Loucy (cell line): ENCODE measurements at regions not wholly inside any gene's neighbourhood (a gene's known extent, or its start where the extent isn't known, plus 50 kb on each side); places are given as distances from the start of the nearest gene placed in this dataset.

ENCODE experiments used
- CTCF ChIP-seq: fragments of 200-600 bp; sonication (generic); conservative IDR thresholded peaks from 2 replicates; pipeline ENCODE4 v1.5.1; 2014; ENCODE audit warnings: mild to moderate bottlenecking, antibody characterized with exemption, low read length
- EZH2phosphoT487 ChIP-seq: fragments of 200-600 bp; IDR thresholded peaks from 2 replicates; pipeline ENCODE4 v1.6.1; 2018; ENCODE audit warnings: antibody characterized with exemption, mild to moderate bottlenecking, moderate library complexity, borderline replicate concordance

GRCh38 chr5:148748702-148749392 lies 77.6 kb upstream of the ADRB2 start:
- TF ChIP-seq CTCF: no peak
- TF ChIP-seq EZH2phosphoT487: no peak
